Activated naive CD8-positive, alpha-beta T cell treated with anti-CD3 and anti-CD28 coated beads, Interleukin-2, amount 50 U/mL, for 24 hours (primary cell): ENCODE measurements at regions not wholly inside any gene's neighbourhood (a gene's known extent, or its start where the extent isn't known, plus 50 kb on each side); places are given as distances from the start of the nearest gene placed in this dataset.
"Not testable (repeated sequence)": the region's sequence is repeated elsewhere in the genome, so short reads cannot be mapped to it uniquely, and the experiment has no call there.

Source experiments
- ATAC-seq: fragments of 150-1000 bp; cut with Tn5 transposase; one replicate; pipeline ENCODE4 v1.10.0; 2021
- DNase-seq: peaks from one replicate; pipeline ENCODE4 v3.0.0; 2021
- H3K27ac Mint-ChIP-seq: one replicate; pipeline ENCODE4 v1.8.0; 2021; ENCODE audit warnings: mild to moderate bottlenecking, mixed read lengths
- H3K27me3 Mint-ChIP-seq: one replicate; pipeline ENCODE4 v1.8.0; 2021; ENCODE audit warnings: mixed read lengths
- H3K36me3 Mint-ChIP-seq: one replicate; pipeline ENCODE4 v1.8.0; 2021; ENCODE audit warnings: low read depth, mixed read lengths
- H3K4me1 Mint-ChIP-seq: one replicate; pipeline ENCODE4 v1.8.0; 2021; ENCODE audit warnings: mixed read lengths
- H3K4me3 Mint-ChIP-seq: one replicate; pipeline ENCODE4 v1.8.0; 2021; ENCODE audit warnings: mild to moderate bottlenecking, moderate library complexity, mixed read lengths
- H3K9me3 Mint-ChIP-seq: one replicate; pipeline ENCODE4 v1.8.0; 2021; ENCODE audit warnings: mixed read lengths

GRCh38 chr11:121358760-121359159 lies 66.2 kb downstream of the SC5D start:
- DNase-seq (no peak), ATAC-seq (no peak)
- Mint-ChIP-seq H3K4me1 (peaks cover 1% of the 10 kb centered on the region), H3K4me3 (no peak overlapping the region), H3K27me3 (no peaks in the 10 kb centered on the region), H3K36me3 (no peaks in the 10 kb centered on the region), H3K9me3 (no peaks in the 10 kb centered on the region), H3K27ac (no peak overlapping the region)

- no peaks in the 10 kb centered on the region for H3K27me3 Mint-ChIP-seq
- H3K36me3 Mint-ChIP-seq: no peaks in the 10 kb centered on the region
- no peak overlapping the region for H3K4me3 Mint-ChIP-seq
- ATAC-seq (no peak), DNase-seq (no peak)
- H3K9me3 Mint-ChIP-seq: no peaks in the 10 kb centered on the region
- peaks cover 1% of the 10 kb centered on the region for H3K4me1 Mint-ChIP-seq
- no peak overlapping the region for H3K27ac Mint-ChIP-seq
Observed at GRCh38 chr11:121359591-121359990, 67.0 kb downstream of the SC5D start.

GRCh38 chr11:121362955-121363354 lies 70.4 kb downstream of the SC5D start:
- not testable (repeated sequence) for DNase-seq, ATAC-seq, H3K27me3 Mint-ChIP-seq, H3K27ac Mint-ChIP-seq, H3K9me3 Mint-ChIP-seq, H3K36me3 Mint-ChIP-seq, H3K4me3 Mint-ChIP-seq
- peaks cover 14% of the 10 kb centered on the region for H3K4me1 Mint-ChIP-seq

GRCh38 chr11:121365304-121365703 lies 72.7 kb downstream of the SC5D start:
- no peak overlapping the region for H3K4me3 Mint-ChIP-seq
- H3K36me3 Mint-ChIP-seq: no peaks in the 10 kb centered on the region
- H3K4me1 Mint-ChIP-seq: peaks cover 33% of the 10 kb centered on the region
- ATAC-seq (no peak), DNase-seq (no peak)
- H3K27me3 Mint-ChIP-seq: no peaks in the 10 kb centered on the region
- no peaks in the 10 kb centered on the region for H3K9me3 Mint-ChIP-seq
- H3K27ac Mint-ChIP-seq: no peak overlapping the region

GRCh38 chr11:121366038-121366437 lies 73.5 kb downstream of the SC5D start:
- ATAC-seq (no peak), DNase-seq (no peak)
- H3K4me1 Mint-ChIP-seq: peaks cover 39% of the 10 kb centered on the region
- no peaks in the 10 kb centered on the region for H3K27me3 Mint-ChIP-seq
- peaks cover 4% of the 10 kb centered on the region for H3K9me3 Mint-ChIP-seq
- H3K4me3 Mint-ChIP-seq: no peak overlapping the region
- H3K27ac Mint-ChIP-seq: no peak overlapping the region
- no peaks in the 10 kb centered on the region for H3K36me3 Mint-ChIP-seq

GRCh38 chr11:121367001-121367843 lies 74.7 kb downstream of the SC5D start:
- peak overlapping the region; percentile 55 for H3K4me3 Mint-ChIP-seq
- H3K9me3 Mint-ChIP-seq: peaks cover 4% of the 10 kb centered on the region
- DNase-seq (peak; percentile 17), ATAC-seq (peak; percentile 80)
- no peaks in the 10 kb centered on the region for H3K27me3 Mint-ChIP-seq
- H3K36me3 Mint-ChIP-seq: no peaks in the 10 kb centered on the region
- peak overlapping the region; percentile 73 for H3K27ac Mint-ChIP-seq
- peaks cover 44% of the 10 kb centered on the region for H3K4me1 Mint-ChIP-seq

GRCh38 chr11:121367844-121368225 lies 75.3 kb downstream of the SC5D start:
- no peak for DNase-seq
- peaks cover 4% of the 10 kb centered on the region for H3K9me3 Mint-ChIP-seq
- no peaks in the 10 kb centered on the region for H3K27me3 Mint-ChIP-seq
- H3K4me3 Mint-ChIP-seq: peak overlapping the region; percentile 55
- peaks cover 48% of the 10 kb centered on the region for H3K4me1 Mint-ChIP-seq
- peak overlapping the region; percentile 73 for H3K27ac Mint-ChIP-seq
- no peak for ATAC-seq
- H3K36me3 Mint-ChIP-seq: no peaks in the 10 kb centered on the region

- ATAC-seq (no peak), DNase-seq (no peak)
- Mint-ChIP-seq H3K9me3 (peaks cover 4% of the 10 kb centered on the region), H3K27ac (no peak overlapping the region), H3K4me1 (peaks cover 54% of the 10 kb centered on the region), H3K4me3 (no peak overlapping the region), H3K36me3 (no peaks in the 10 kb centered on the region), H3K27me3 (no peaks in the 10 kb centered on the region)
Observed at GRCh38 chr11:121368364-121369240, 76.0 kb downstream of the SC5D start.

- no peak for DNase-seq
- Mint-ChIP-seq H3K9me3 (peaks cover 4% of the 10 kb centered on the region), H3K4me1 (peaks cover 55% of the 10 kb centered on the region), H3K27ac (no peak overlapping the region), H3K36me3 (no peaks in the 10 kb centered on the region), H3K27me3 (no peaks in the 10 kb centered on the region), H3K4me3 (no peak overlapping the region)
- ATAC-seq: no peak
Observed at GRCh38 chr11:121369366-121369765, 76.8 kb downstream of the SC5D start.

- peaks cover 4% of the 10 kb centered on the region for H3K9me3 Mint-ChIP-seq
- H3K27ac Mint-ChIP-seq: no peak overlapping the region
- H3K4me3 Mint-ChIP-seq: no peak overlapping the region
- ATAC-seq: no peak
- peaks cover 51% of the 10 kb centered on the region for H3K4me1 Mint-ChIP-seq
- H3K27me3 Mint-ChIP-seq: no peaks in the 10 kb centered on the region
- H3K36me3 Mint-ChIP-seq: no peaks in the 10 kb centered on the region
- no peak for DNase-seq
Observed at GRCh38 chr11:121372028-121372427, 79.5 kb downstream of the SC5D start.

- ATAC-seq (no peak), DNase-seq (no peak)
- H3K9me3 Mint-ChIP-seq: peaks cover 4% of the 10 kb centered on the region
- no peak overlapping the region for H3K4me3 Mint-ChIP-seq
- no peaks in the 10 kb centered on the region for H3K36me3 Mint-ChIP-seq
- no peak overlapping the region for H3K27ac Mint-ChIP-seq
- peaks cover 46% of the 10 kb centered on the region for H3K4me1 Mint-ChIP-seq
- no peaks in the 10 kb centered on the region for H3K27me3 Mint-ChIP-seq
Observed at GRCh38 chr11:121372671-121373429, 79.3 kb upstream of the SORL1 start.

GRCh38 chr11:121374286-121374985 lies 77.7 kb upstream of the SORL1 start:
- Mint-ChIP-seq H3K4me3 (no peak overlapping the region), H3K4me1 (peaks cover 46% of the 10 kb centered on the region), H3K27me3 (no peaks in the 10 kb centered on the region), H3K36me3 (no peaks in the 10 kb centered on the region), H3K27ac (no peak overlapping the region), H3K9me3 (peaks cover 4% of the 10 kb centered on the region)
- no peak for ATAC-seq
- DNase-seq: no peak

GRCh38 chr11:121376130-121376529 lies 76.0 kb upstream of the SORL1 start:
- Mint-ChIP-seq H3K27ac (no peak overlapping the region), H3K4me3 (no peak overlapping the region), H3K4me1 (peaks cover 41% of the 10 kb centered on the region), H3K9me3 (no peaks in the 10 kb centered on the region), H3K27me3 (no peaks in the 10 kb centered on the region), H3K36me3 (no peaks in the 10 kb centered on the region)
- DNase-seq (no peak), ATAC-seq (no peak)
